Transverse colon (tissue), 4 donors: ENCODE measurements at regions not wholly inside any gene's neighbourhood (a gene's known extent, or its start where the extent isn't known, plus 50 kb on each side); places are given as distances from the start of the nearest gene placed in this dataset.

Experiments used
- CTCF ChIP-seq, 5 experiments: fragments of 200-600 bp in 3 of 5; fragments of 450-650 bp in 2 of 5; sonication (generic) in 3 of 5; IDR thresholded peaks; 1 replicate in 2 of 5; 2 replicates in 3 of 5; pipeline ENCODE4 v1.5.1; 2016 to 2017; ENCODE audit warnings: antibody characterized with exemption in 5 of 5, inconsistent platforms in 3 of 5, mild to moderate bottlenecking in 2 of 5, moderate library complexity in 1 of 5
- POLR2A ChIP-seq: fragments of 450-650 bp; IDR thresholded peaks from one replicate; pipeline ENCODE4 v1.6.1; 2016; ENCODE audit warnings: antibody characterized with exemption, mild to moderate bottlenecking, moderate library complexity
- POLR2AphosphoS5 ChIP-seq, 3 donors: sonication (generic); formaldehyde crosslinking; IDR thresholded peaks; one replicate each; pipeline ENCODE4 v1.6.1; 2016; ENCODE audit warnings: antibody characterized with exemption in 3 of 3

GRCh38 chr9:110056062-110056461, 151.9 kb downstream of the C9orf152 start:
- TF ChIP-seq CTCF (IDR thresholded peaks at IDR 0.05), result no peak
- TF ChIP-seq POLR2A, result no peak
- TF ChIP-seq POLR2AphosphoS5 (IDR thresholded peaks at IDR 0.05), result no peak
